ENCODE measurements at regions not wholly inside any gene's neighbourhood (a gene's known extent, or its start where the extent isn't known, plus 50 kb on each side); places are given as distances from the start of the nearest gene placed in this dataset.

GRCh38 chr18:75904416-75904815 is 476.9 kb upstream of the SMIM21 start:
- no peak for DNase-seq (ENCODE audit: low spot score)

- no peak for DNase-seq (ENCODE audit: low spot score)
These were observed 471.1 kb upstream of the SMIM21 start for GRCh38 chr18:75898651-75899050.

GRCh38 chr18:75897386-75897785 is 469.9 kb upstream of the SMIM21 start:
- DNase-seq (ENCODE audit: low spot score), result no peak

GRCh38 chr18:75896865-75897264 is 469.4 kb upstream of the SMIM21 start:
- no peak for DNase-seq (ENCODE audit: low spot score)

- DNase-seq (ENCODE audit: low spot score), result no peak
These were observed 467.6 kb upstream of the SMIM21 start for GRCh38 chr18:75895135-75895534.

GRCh38 chr18:75884728-75885127 is 457.2 kb upstream of the SMIM21 start:
- no peak for DNase-seq (ENCODE audit: low spot score)

GRCh38 chr18:75880925-75881504 is 453.5 kb upstream of the SMIM21 start:
- no peak for DNase-seq (ENCODE audit: low spot score)

- DNase-seq (ENCODE audit: low spot score), result no peak
These were observed 452.8 kb upstream of the SMIM21 start for GRCh38 chr18:75880266-75880665.

GRCh38 chr18:75879196-75879595 is 451.7 kb upstream of the SMIM21 start:
- DNase-seq (ENCODE audit: low spot score), result no peak

GRCh38 chr18:75875559-75875958 is 448.1 kb upstream of the SMIM21 start:
- DNase-seq (ENCODE audit: low spot score), result no peak

- no peak for DNase-seq (ENCODE audit: low spot score)
These were observed 447.0 kb upstream of the SMIM21 start for GRCh38 chr18:75874401-75875089.

GRCh38 chr18:75871596-75871995 is 444.1 kb upstream of the SMIM21 start:
- no peak for DNase-seq (ENCODE audit: low spot score)

GRCh38 chr18:75869162-75869561 is 441.7 kb upstream of the SMIM21 start:
- DNase-seq (ENCODE audit: low spot score), result no peak

- DNase-seq (ENCODE audit: low spot score), result no peak
These were observed 440.5 kb upstream of the SMIM21 start for GRCh38 chr18:75868031-75868430.

GRCh38 chr18:75865639-75866038 is 438.1 kb upstream of the SMIM21 start:
- DNase-seq (ENCODE audit: low spot score), result no peak

- no peak for DNase-seq (ENCODE audit: low spot score)
These were observed 437.3 kb upstream of the SMIM21 start for GRCh38 chr18:75864816-75865215.

GRCh38 chr18:75863696-75864095 is 436.2 kb upstream of the SMIM21 start:
- DNase-seq (ENCODE audit: low spot score), result no peak

- DNase-seq (ENCODE audit: low spot score), result no peak
These were observed 435.0 kb upstream of the SMIM21 start for GRCh38 chr18:75862458-75862857.

GRCh38 chr18:75860166-75860565 is 432.7 kb upstream of the SMIM21 start:
- no peak for DNase-seq (ENCODE audit: low spot score)

- DNase-seq (ENCODE audit: low spot score), result no peak
These were observed 432.0 kb upstream of the SMIM21 start for GRCh38 chr18:75859533-75859932.

- no peak for DNase-seq (ENCODE audit: low spot score)
These were observed 431.3 kb upstream of the SMIM21 start for GRCh38 chr18:75858754-75859153.

GRCh38 chr18:75857558-75857957 is 430.1 kb upstream of the SMIM21 start:
- no peak for DNase-seq (ENCODE audit: low spot score)

- DNase-seq (ENCODE audit: low spot score), result no peak
These were observed 427.3 kb upstream of the SMIM21 start for GRCh38 chr18:75854808-75855207.

- DNase-seq (ENCODE audit: low spot score), result no peak
These were observed 426.7 kb upstream of the SMIM21 start for GRCh38 chr18:75854174-75854573.

Data from ecto neural progenitor cell (in vitro differentiated cells).